ENCODE measurements at regions not wholly inside any gene's neighbourhood (a gene's known extent, or its start where the extent isn't known, plus 50 kb on each side); places are given as distances from the start of the nearest gene placed in this dataset.
"Not testable (repeated sequence)": the region's sequence is repeated elsewhere in the genome, so short reads cannot be mapped to it uniquely, and the experiment has no call there.

- no peak for DNase-seq (ENCODE audit: low spot score)
Measured at GRCh38 chr2:83386549-83386948, 1072.5 kb downstream of the SUCLG1 start.

- DNase-seq (ENCODE audit: low spot score) = no peak
Measured at GRCh38 chr2:83378921-83379320, 1080.2 kb downstream of the SUCLG1 start.

GRCh38 chr2:83376731-83377130, 1082.3 kb downstream of the SUCLG1 start:
- DNase-seq (ENCODE audit: low spot score) = no peak

GRCh38 chr2:83370419-83370762, 1088.7 kb downstream of the SUCLG1 start:
- DNase-seq (ENCODE audit: low spot score) = no peak

- DNase-seq (ENCODE audit: low spot score) = no peak
Measured at GRCh38 chr2:83369601-83370418, 1089.3 kb downstream of the SUCLG1 start.

GRCh38 chr2:83368916-83369315, 1090.2 kb downstream of the SUCLG1 start:
- DNase-seq (ENCODE audit: low spot score) = no peak

GRCh38 chr2:83368461-83368860, 1090.6 kb downstream of the SUCLG1 start:
- DNase-seq (ENCODE audit: low spot score) = no peak

GRCh38 chr2:83365476-83365875, 1093.6 kb downstream of the SUCLG1 start:
- no peak for DNase-seq (ENCODE audit: low spot score)

GRCh38 chr2:83364264-83364663, 1094.8 kb downstream of the SUCLG1 start:
- no peak for DNase-seq (ENCODE audit: low spot score)

- not testable (repeated sequence) for DNase-seq (ENCODE audit: low spot score)
Measured at GRCh38 chr2:83363138-83363537, 1095.9 kb downstream of the SUCLG1 start.

- no peak for DNase-seq (ENCODE audit: low spot score)
Measured at GRCh38 chr2:83359336-83359735, 1099.7 kb downstream of the SUCLG1 start.

- no peak for DNase-seq (ENCODE audit: low spot score)
Measured at GRCh38 chr2:83342860-83343329, 1116.2 kb downstream of the SUCLG1 start.

GRCh38 chr2:83340424-83340823, 1118.7 kb downstream of the SUCLG1 start:
- no peak for DNase-seq (ENCODE audit: low spot score)

GRCh38 chr2:83339942-83340341, 1119.1 kb downstream of the SUCLG1 start:
- DNase-seq (ENCODE audit: low spot score) = not testable (repeated sequence)

GRCh38 chr2:83331810-83332209, 1127.3 kb downstream of the SUCLG1 start:
- DNase-seq (ENCODE audit: low spot score) = no peak

- DNase-seq (ENCODE audit: low spot score) = no peak
Measured at GRCh38 chr2:83323038-83323437, 1136.0 kb downstream of the SUCLG1 start.

GRCh38 chr2:83320053-83320452, 1139.0 kb downstream of the SUCLG1 start:
- no peak for DNase-seq (ENCODE audit: low spot score)

GRCh38 chr2:83305758-83306378, 1153.2 kb downstream of the SUCLG1 start:
- no peak for DNase-seq (ENCODE audit: low spot score)

- DNase-seq (ENCODE audit: low spot score) = no peak
Measured at GRCh38 chr2:83291083-83291482, 1168.0 kb downstream of the SUCLG1 start.

GRCh38 chr2:83282841-83283240, 1176.2 kb downstream of the SUCLG1 start:
- no peak for DNase-seq (ENCODE audit: low spot score)

- no peak for DNase-seq (ENCODE audit: low spot score)
Measured at GRCh38 chr2:83282043-83282795, 1176.9 kb downstream of the SUCLG1 start.

- no peak for DNase-seq (ENCODE audit: low spot score)
Measured at GRCh38 chr2:83280391-83280790, 1178.7 kb downstream of the SUCLG1 start.

- no peak for DNase-seq (ENCODE audit: low spot score)
Measured at GRCh38 chr2:83273322-83273721, 1185.8 kb downstream of the SUCLG1 start.

Data from CD4-positive, alpha-beta T cell treated with Interleukin-15 for 4 hours (primary cell).